ENCODE measurements at regions not wholly inside any gene's neighbourhood (a gene's known extent, or its start where the extent isn't known, plus 50 kb on each side); places are given as distances from the start of the nearest gene placed in this dataset.

- no peak for DNase-seq
These were observed 234.9 kb upstream of the SESN3 start for GRCh38 chr11:95465887-95466286.

DNA sequence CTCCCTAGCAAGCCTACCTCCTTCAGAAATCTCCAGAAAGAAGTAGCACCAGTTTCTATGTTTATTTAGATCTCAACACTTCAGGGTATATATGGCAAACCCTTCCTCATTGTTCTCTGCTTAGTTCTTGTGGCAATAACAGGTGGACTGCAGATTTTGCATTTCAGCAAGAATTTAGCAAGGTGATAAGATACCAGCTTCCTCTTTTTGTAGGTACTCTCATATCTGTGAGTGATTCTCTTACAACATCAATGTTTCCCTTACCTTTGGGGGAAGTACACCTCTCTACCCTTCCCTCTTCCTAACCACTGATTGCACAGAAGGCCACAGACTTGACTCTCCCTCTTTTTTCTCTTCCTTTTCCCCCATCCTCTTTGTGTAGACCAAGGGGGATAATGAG is 230.9 kb upstream of the SESN3 start:
- no peak for DNase-seq

DNA sequence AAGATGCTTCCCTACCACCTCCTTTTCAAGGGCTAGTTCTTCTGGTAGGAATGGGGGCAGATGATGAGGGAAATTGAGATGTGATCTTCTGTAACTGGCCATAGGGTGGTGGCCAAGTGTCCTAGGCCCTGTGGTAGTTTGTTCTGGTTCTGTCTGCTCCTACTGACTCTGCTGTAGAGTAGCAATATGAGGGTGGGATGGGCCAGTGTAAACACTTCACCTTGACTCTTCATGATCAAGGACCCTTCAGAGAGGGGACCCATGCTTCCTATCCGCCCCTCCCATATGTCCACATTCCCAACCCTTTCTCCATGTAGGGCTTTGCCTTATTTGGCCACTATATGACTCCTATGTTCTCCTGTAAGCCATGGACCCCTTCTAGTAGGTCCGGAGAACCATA is 230.3 kb upstream of the SESN3 start:
- no peak for DNase-seq

GRCh38 chr11:95459291-95460042 is 228.5 kb upstream of the SESN3 start:
- no peak for DNase-seq

- DNase-seq, result no peak
These were observed 225.9 kb upstream of the SESN3 start for GRCh38 chr11:95456714-95457491.

- DNase-seq, result no peak
These were observed 224.4 kb upstream of the SESN3 start for GRCh38 chr11:95455228-95455970.

GRCh38 chr11:95453616-95454171 is 222.7 kb upstream of the SESN3 start:
- peak; percentile 62 for DNase-seq

- no peak for DNase-seq
These were observed 220.7 kb upstream of the SESN3 start for GRCh38 chr11:95451682-95452081.

DNA sequence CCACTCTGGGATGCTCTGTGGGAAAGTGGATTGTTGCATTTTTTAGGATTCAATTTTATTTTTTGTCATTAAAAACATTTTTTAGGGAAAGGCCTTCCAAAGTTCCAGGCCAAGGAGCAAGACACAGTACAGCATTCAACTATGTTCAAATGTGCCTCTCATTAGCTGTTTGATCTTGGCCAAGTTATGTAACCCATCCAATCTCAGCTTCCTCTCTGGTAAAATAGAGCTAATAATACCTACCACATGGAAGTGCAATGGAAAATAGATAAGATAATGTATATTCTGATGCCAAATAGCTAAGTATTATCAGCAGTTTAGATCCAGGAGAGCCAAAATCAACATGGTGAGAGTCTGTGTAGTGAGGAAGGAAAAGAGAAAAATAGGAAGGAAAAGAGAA is 220.3 kb upstream of the SESN3 start:
- DNase-seq, result no peak

GRCh38 chr11:95450547-95451123 is 219.6 kb upstream of the SESN3 start:
- no peak for DNase-seq

GRCh38 chr11:95445746-95446333 is 214.8 kb upstream of the SESN3 start:
- DNase-seq, result no peak

DNA sequence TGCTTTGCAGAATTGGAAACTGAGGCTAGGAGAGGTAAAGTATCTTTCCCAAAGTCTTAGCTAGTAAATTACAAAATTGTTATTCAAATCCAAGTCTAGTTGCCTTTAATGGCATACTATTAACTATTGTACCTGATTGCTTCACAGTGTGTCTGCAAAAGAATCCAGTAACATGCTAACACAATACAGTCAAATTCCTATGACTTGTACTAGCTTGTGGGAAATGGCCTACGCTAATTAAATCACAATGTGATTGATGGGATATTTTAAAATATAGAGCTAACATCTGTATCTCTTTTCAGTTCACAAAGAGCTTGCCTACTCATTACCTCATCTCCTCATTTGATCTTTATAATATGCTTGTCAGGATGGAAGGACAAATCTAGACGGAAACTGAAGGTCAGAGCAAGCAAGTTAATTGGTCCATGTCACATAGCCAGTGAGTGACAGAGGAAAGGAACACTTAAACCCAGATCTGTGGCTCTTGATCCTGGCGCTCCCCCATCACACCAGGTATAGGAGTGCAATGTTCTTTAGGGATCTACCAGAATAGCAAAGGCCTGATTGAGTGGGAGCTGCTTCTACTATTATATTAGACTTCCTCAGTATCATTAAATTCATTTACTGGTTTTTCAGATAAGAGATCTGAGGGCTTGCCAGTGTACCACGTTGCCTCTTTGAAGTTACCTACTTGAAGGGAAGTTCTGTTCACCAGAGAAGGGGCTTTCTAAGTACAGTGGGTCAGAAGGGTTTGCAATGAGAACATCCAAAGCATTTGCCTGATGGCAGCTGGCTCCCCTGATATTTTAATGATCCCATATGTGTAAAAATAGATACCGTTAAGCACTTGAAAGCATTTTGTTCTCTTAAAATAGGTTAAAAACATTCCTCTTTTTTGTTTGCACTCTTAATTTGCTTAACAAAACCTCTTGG is 213.6 kb upstream of the SESN3 start:
- no peak for DNase-seq

- no peak for DNase-seq
These were observed 212.4 kb upstream of the SESN3 start for GRCh38 chr11:95443386-95443785.

GRCh38 chr11:95442531-95443050 is 211.6 kb upstream of the SESN3 start:
- no peak for DNase-seq

DNA sequence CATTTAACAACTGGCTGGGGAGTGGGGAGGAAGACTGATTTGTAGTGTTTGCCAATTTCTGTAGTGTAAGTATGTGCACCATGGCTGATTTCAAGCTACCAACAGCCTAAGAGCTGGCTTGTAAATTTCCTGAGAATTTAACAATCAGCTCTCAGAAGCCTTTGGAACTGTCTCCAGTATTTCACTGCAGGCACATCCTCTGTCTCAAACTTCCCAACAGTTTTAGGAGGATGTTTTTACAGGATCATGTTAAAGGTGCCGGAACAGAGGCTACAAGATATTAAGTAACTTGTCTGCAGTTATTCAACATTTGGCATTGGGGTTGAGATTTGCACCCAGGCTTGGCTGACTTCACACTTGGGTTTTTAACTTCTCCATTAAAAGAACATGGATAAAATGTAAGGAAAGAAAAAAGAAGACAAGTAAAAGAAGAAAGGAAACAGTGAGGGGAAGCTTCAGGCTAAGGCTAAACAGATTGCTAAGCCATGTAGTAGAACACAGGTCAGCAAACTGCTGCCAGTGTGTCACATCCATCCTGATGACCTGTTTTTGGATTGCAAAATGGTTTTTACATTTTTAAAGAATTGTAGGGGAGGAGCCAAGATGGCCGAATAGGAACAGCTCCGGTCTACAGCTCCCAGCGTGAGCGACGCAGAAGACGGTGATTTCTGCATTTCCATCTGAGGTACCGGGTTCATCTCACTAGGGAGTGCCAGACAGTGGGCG is 204.8 kb upstream of the SESN3 start:
- DNase-seq, result no peak

DNA sequence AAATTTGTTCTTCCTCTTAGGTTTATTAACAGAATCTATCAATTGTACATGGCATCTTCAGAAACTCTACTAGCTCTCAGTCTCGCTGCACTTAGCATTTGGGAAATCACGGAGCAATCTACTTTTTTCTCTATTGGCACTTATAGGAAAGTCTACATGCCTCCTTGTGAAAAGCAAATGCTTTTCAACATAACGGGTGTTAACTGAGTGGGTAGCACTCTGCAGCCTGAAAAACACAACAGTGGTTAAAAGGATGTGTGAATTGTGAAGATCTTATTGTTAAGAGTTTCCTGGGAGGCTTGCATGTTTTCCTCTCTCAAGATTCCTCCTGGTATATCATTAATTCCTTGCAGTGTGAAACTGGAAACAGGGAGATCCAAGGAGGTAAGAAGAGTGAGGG is 204.2 kb upstream of the SESN3 start:
- no peak for DNase-seq

DNA sequence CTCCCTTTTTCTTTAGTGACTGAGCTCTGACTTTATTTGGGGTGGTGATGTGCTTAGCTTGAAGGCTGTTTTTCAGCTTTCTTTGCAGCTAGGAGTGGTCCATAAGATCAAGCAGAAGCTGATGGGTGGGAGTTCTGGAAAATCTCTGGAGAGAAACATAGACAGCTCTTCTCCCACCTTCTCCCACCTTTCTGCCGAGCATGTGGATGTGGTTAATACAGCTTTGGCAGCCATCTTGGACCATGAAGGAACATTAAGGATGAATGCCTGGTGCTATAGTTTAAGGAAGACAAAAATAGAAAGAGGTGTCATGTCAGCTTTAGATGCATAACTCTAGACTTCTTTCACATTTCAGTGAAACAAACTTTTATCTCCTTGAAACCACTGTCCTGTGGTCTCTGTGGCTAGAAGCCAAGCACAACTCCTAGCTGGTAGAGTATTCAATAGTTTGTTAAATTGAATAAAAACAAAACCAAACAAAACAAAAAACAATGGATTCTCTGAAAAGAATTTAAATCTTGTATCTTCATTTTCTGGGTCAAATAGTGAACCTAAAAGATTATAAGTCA is 203.6 kb upstream of the SESN3 start:
- DNase-seq, result no peak

GRCh38 chr11:95434009-95434408 is 203.0 kb upstream of the SESN3 start:
- DNase-seq, result no peak

- no peak for DNase-seq
These were observed 201.9 kb upstream of the SESN3 start for GRCh38 chr11:95432714-95433503.
